Fibroblast of lung (primary cell): ENCODE measurements at regions not wholly inside any gene's neighbourhood (a gene's known extent, or its start where the extent isn't known, plus 50 kb on each side); places are given as distances from the start of the nearest gene placed in this dataset.

Experiments
- DNase-seq, 2 donors: peaks; one replicate each; pipeline versions ENCODE4 v3.0.0 to v3.0.0-alpha.2; 2010; ENCODE audit warnings: low read depth in 2 of 2
- H2AFZ ChIP-seq: 2 replicates; pipeline ENCODE4 v1.5.1; 2012; ENCODE audit warnings: low read length, control low read depth, inconsistent platforms
- H3K27ac ChIP-seq: 2 replicates; pipeline ENCODE4 v1.5.1; 2011; ENCODE audit warnings: low read length, control low read depth; ENCODE audit not compliant: insufficient read depth
- H3K27me3 ChIP-seq: 2 replicates; pipeline ENCODE4 v1.5.1; 2011; ENCODE audit warnings: mild to moderate bottlenecking, low read length; ENCODE audit not compliant: control insufficient read depth, insufficient read depth
- H3K36me3 ChIP-seq: 2 replicates; pipeline ENCODE4 v1.5.1; 2011; ENCODE audit warnings: low read length; ENCODE audit not compliant: control insufficient read depth, insufficient read depth
- H3K4me1 ChIP-seq: 2 replicates; pipeline ENCODE4 v1.5.1; 2011; ENCODE audit warnings: low read length; ENCODE audit not compliant: control insufficient read depth, insufficient read depth; ENCODE audit errors: extremely low read depth
- H3K4me2 ChIP-seq: 2 replicates; pipeline ENCODE4 v1.5.1; 2011; ENCODE audit warnings: low read length, control low read depth; ENCODE audit not compliant: insufficient read depth; ENCODE audit errors: extremely low read depth
- H3K4me3 ChIP-seq, 4 experiments: fragments of 200-600 bp in 1 of 4; sonication (generic) in 1 of 4; replicated peaks in 1 of 4; 2 replicates each; pipeline ENCODE4 v1.5.1; 2011 to 2016; ENCODE audit warnings: low read length in 4 of 4, low read depth in 3 of 4, mild to moderate bottlenecking in 3 of 4, control low read depth in 2 of 4, inconsistent platforms in 1 of 4, mixed read lengths in 1 of 4; ENCODE audit not compliant: insufficient read depth in 1 of 4; ENCODE audit errors: control extremely low read depth in 1 of 4
- H3K79me2 ChIP-seq: 2 replicates; pipeline ENCODE4 v1.5.1; 2012; ENCODE audit warnings: mild to moderate bottlenecking, low read length, inconsistent platforms; ENCODE audit not compliant: control insufficient read depth, insufficient read depth
- H3K9ac ChIP-seq: 2 replicates; pipeline ENCODE4 v1.5.1; 2011; ENCODE audit warnings: mild to moderate bottlenecking, low read length, control low read depth; ENCODE audit not compliant: insufficient read depth
- H3K9me3 ChIP-seq: 2 replicates; pipeline ENCODE4 v1.5.1; 2012; ENCODE audit warnings: low read depth, low read length; ENCODE audit not compliant: control insufficient read depth, insufficient read depth
- H4K20me1 ChIP-seq: 2 replicates; pipeline ENCODE4 v1.5.1; 2011; ENCODE audit warnings: low read length; ENCODE audit not compliant: control insufficient read depth, insufficient read depth; ENCODE audit errors: extremely low read depth
- EZH2 ChIP-seq: IDR thresholded peaks from 2 replicates; pipeline ENCODE4 v1.5.1; 2012; ENCODE audit warnings: low read length, control low read depth, mild to moderate bottlenecking; ENCODE audit errors: missing control alignments
- TF ChIP-seq, protein P1 (sequence below), 2 donors: IDR thresholded peaks in 1 of 2; conservative IDR thresholded peaks in 1 of 2; 1 replicate in 1 of 2; 2 replicates in 1 of 2; pipeline ENCODE4 v1.5.1; 2011 to 2012; ENCODE audit warnings: low read length in 2 of 2, control low read depth in 1 of 2, inconsistent platforms in 1 of 2, low read depth in 1 of 2, mild to moderate bottlenecking in 1 of 2

GRCh38 chr1:213861841-213862240 lies 125.9 kb upstream of the PROX1 start:
- Histone ChIP-seq H3K4me2 (no peak overlapping the region), H3K4me3 (no peak overlapping the region), H3K27me3 (no peaks in the 10 kb centered on the region), H4K20me1 (no peaks in the 10 kb centered on the region), H3K9ac (no peak overlapping the region), H3K79me2 (no peaks in the 10 kb centered on the region), H3K36me3 (no peaks in the 10 kb centered on the region), H3K9me3 (no peaks in the 10 kb centered on the region), H3K4me1 (no peaks in the 10 kb centered on the region), H3K27ac (no peak overlapping the region), H2AFZ (no peak overlapping the region)
- TF ChIP-seq, protein P1, sequence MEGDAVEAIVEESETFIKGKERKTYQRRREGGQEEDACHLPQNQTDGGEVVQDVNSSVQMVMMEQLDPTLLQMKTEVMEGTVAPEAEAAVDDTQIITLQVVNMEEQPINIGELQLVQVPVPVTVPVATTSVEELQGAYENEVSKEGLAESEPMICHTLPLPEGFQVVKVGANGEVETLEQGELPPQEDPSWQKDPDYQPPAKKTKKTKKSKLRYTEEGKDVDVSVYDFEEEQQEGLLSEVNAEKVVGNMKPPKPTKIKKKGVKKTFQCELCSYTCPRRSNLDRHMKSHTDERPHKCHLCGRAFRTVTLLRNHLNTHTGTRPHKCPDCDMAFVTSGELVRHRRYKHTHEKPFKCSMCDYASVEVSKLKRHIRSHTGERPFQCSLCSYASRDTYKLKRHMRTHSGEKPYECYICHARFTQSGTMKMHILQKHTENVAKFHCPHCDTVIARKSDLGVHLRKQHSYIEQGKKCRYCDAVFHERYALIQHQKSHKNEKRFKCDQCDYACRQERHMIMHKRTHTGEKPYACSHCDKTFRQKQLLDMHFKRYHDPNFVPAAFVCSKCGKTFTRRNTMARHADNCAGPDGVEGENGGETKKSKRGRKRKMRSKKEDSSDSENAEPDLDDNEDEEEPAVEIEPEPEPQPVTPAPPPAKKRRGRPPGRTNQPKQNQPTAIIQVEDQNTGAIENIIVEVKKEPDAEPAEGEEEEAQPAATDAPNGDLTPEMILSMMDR (conservative IDR thresholded peaks at IDR 0.05 in 1 of 2, IDR thresholded peaks at IDR 0.05 in 1 of 2; ENCODE audit: low read depth in 1 of 2, low read length in 2 of 2) = no peak
- no peak for TF ChIP-seq EZH2
- DNase-seq = no peak

DNA sequence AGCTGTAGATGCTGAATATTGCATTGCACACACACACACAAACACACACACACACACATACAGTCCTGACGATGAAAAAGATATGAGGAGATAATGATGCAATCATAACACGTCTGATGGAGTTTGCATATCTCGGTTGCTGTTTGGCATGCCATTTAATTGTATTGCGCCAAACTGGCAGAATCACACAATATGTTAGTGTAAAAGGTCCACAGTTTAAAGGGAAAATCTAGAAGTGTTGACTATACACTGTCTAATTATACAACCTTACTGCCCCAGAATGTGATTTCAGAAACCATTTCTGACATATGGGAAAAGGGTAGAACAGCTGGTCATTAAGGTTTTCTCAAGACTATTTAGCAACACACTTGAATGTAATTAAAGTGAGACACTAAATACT lies 123.7 kb upstream of the PROX1 start:
- no peaks in the 10 kb centered on the region for H3K4me1 ChIP-seq
- H4K20me1 ChIP-seq = no peaks in the 10 kb centered on the region
- H3K27ac ChIP-seq = no peak overlapping the region
- H2AFZ ChIP-seq = no peak overlapping the region
- no peak for TF ChIP-seq EZH2
- TF ChIP-seq, protein P1 (conservative IDR thresholded peaks at IDR 0.05 in 1 of 2, IDR thresholded peaks at IDR 0.05 in 1 of 2; ENCODE audit: low read depth in 1 of 2, low read length in 2 of 2) = no peak
- H3K4me3 ChIP-seq = no peak overlapping the region
- H3K27me3 ChIP-seq = no peaks in the 10 kb centered on the region
- no peaks in the 10 kb centered on the region for H3K9me3 ChIP-seq
- H3K4me2 ChIP-seq = no peak overlapping the region
- no peak for DNase-seq
- no peak overlapping the region for H3K9ac ChIP-seq
- H3K79me2 ChIP-seq = no peaks in the 10 kb centered on the region
- H3K36me3 ChIP-seq = no peaks in the 10 kb centered on the region

GRCh38 chr1:213868482-213868881 lies 119.3 kb upstream of the PROX1 start:
- Histone ChIP-seq H3K9me3 (no peaks in the 10 kb centered on the region), H3K4me2 (no peak overlapping the region), H3K9ac (no peak overlapping the region), H4K20me1 (no peaks in the 10 kb centered on the region), H3K27me3 (no peaks in the 10 kb centered on the region), H3K4me3 (no peak overlapping the region), H2AFZ (no peak overlapping the region), H3K4me1 (no peaks in the 10 kb centered on the region), H3K27ac (no peak overlapping the region), H3K79me2 (no peaks in the 10 kb centered on the region), H3K36me3 (no peaks in the 10 kb centered on the region)
- TF ChIP-seq, protein P1 (conservative IDR thresholded peaks at IDR 0.05 in 1 of 2, IDR thresholded peaks at IDR 0.05 in 1 of 2; ENCODE audit: low read depth in 1 of 2, low read length in 2 of 2) = no peak
- no peak for TF ChIP-seq EZH2
- DNase-seq = no peak
